ENCODE measurements at regions not wholly inside any gene's neighbourhood (a gene's known extent, or its start where the extent isn't known, plus 50 kb on each side); places are given as distances from the start of the nearest gene placed in this dataset.
A peak's percentile ranks its signal among the peaks of the same experiment; 100 is the strongest.
"Not testable (repeated sequence)": the region's sequence is repeated elsewhere in the genome, so short reads cannot be mapped to it uniquely, and the experiment has no call there.

GRCh38 chr5:167050568-167051401 lies 1240.7 kb upstream of the WWC1 start:
- no peak for DNase-seq

GRCh38 chr5:167051402-167051768 lies 1240.1 kb upstream of the WWC1 start:
- DNase-seq, result no peak

GRCh38 chr5:167052791-167053190 lies 1238.7 kb upstream of the WWC1 start:
- DNase-seq, result peak in 1 of 2 experiments; percentile 24

- no peak for DNase-seq
Observed at GRCh38 chr5:167057665-167058064, 1233.8 kb upstream of the WWC1 start.

GRCh38 chr5:167061695-167062094 lies 1229.8 kb upstream of the WWC1 start:
- DNase-seq, result no peak

- no peak for DNase-seq
Observed at GRCh38 chr5:167063116-167063515, 1228.3 kb upstream of the WWC1 start.

- peak in 1 of 2 experiments; percentile 94 for DNase-seq
Observed at GRCh38 chr5:167063788-167064187, 1227.7 kb upstream of the WWC1 start.

GRCh38 chr5:167064198-167064776 lies 1227.2 kb upstream of the WWC1 start:
- DNase-seq, result peak; percentile 91 to 94

- peak in 1 of 2 experiments; percentile 20 for DNase-seq
Observed at GRCh38 chr5:167065794-167066193, 1225.7 kb upstream of the WWC1 start.

GRCh38 chr5:167071981-167072610 lies 1219.3 kb upstream of the WWC1 start:
- DNase-seq, result no peak

GRCh38 chr5:167081561-167081960 lies 1209.9 kb upstream of the WWC1 start:
- DNase-seq, result no peak

- DNase-seq, result no peak
Observed at GRCh38 chr5:167096816-167097215, 1194.6 kb upstream of the WWC1 start.

- peak; percentile 14 to 19 for DNase-seq
Observed at GRCh38 chr5:167104351-167104750, 1187.1 kb upstream of the WWC1 start.

GRCh38 chr5:167105941-167106340 lies 1185.5 kb upstream of the WWC1 start:
- no peak for DNase-seq

- DNase-seq, result no peak
Observed at GRCh38 chr5:167107684-167108083, 1183.8 kb upstream of the WWC1 start.

GRCh38 chr5:167108266-167108665 lies 1183.2 kb upstream of the WWC1 start:
- not testable (repeated sequence) for DNase-seq

GRCh38 chr5:167112556-167112955 lies 1178.9 kb upstream of the WWC1 start:
- DNase-seq, result no peak

GRCh38 chr5:167122267-167122666 lies 1169.2 kb upstream of the WWC1 start:
- peak; percentile 47 to 69 for DNase-seq

GRCh38 chr5:167123126-167123525 lies 1168.3 kb upstream of the WWC1 start:
- no peak for DNase-seq

GRCh38 chr5:167128581-167128980 lies 1162.9 kb upstream of the WWC1 start:
- DNase-seq, result peak in 1 of 2 experiments; percentile 0

GRCh38 chr5:167140548-167141291 lies 1150.7 kb upstream of the WWC1 start:
- no peak for DNase-seq

GRCh38 chr5:167143716-167144115 lies 1147.7 kb upstream of the WWC1 start:
- no peak for DNase-seq

- no peak for DNase-seq
Observed at GRCh38 chr5:167145841-167146240, 1145.6 kb upstream of the WWC1 start.

Data from NCI-H526 (cell line).